Immature natural killer cell (primary cell): ENCODE measurements at regions not wholly inside any gene's neighbourhood (a gene's known extent, or its start where the extent isn't known, plus 50 kb on each side); places are given as distances from the start of the nearest gene placed in this dataset.

ENCODE experiments used
- DNase-seq, 3 donors: peaks; one replicate each; pipeline ENCODE4 v3.0.0; 2022; ENCODE audit warnings: mixed read lengths in 1 of 3
- H3K27ac Mint-ChIP-seq, 6 donors: one replicate each; pipeline ENCODE4 v1.8.0; 2020; ENCODE audit warnings: mixed read lengths in 6 of 6, mild to moderate bottlenecking in 5 of 6, inconsistent platforms in 4 of 6, moderate library complexity in 3 of 6
- H3K27me3 Mint-ChIP-seq, 3 donors: one replicate each; pipeline ENCODE4 v1.8.0; 2020 to 2021; ENCODE audit warnings: low read depth in 3 of 3, mild to moderate bottlenecking in 3 of 3, mixed read lengths in 3 of 3, moderate library complexity in 3 of 3, inconsistent platforms in 1 of 3
- H3K36me3 Mint-ChIP-seq, 3 donors: one replicate each; pipeline ENCODE4 v1.8.0; 2020; ENCODE audit warnings: mixed read lengths in 3 of 3, inconsistent platforms in 2 of 3, mild to moderate bottlenecking in 2 of 3
- H3K4me1 Mint-ChIP-seq, 2 donors: one replicate each; pipeline ENCODE4 v1.8.0; 2020; ENCODE audit warnings: inconsistent platforms in 2 of 2, mild to moderate bottlenecking in 2 of 2, mixed read lengths in 2 of 2, moderate library complexity in 1 of 2
- H3K4me3 Mint-ChIP-seq, 5 donors: one replicate each; pipeline ENCODE4 v1.8.0; 2020; ENCODE audit warnings: mild to moderate bottlenecking in 5 of 5, mixed read lengths in 5 of 5, inconsistent platforms in 3 of 5, moderate library complexity in 3 of 5
- H3K9me3 Mint-ChIP-seq, 6 donors: one replicate each; pipeline ENCODE4 v1.8.0; 2020; ENCODE audit warnings: mild to moderate bottlenecking in 6 of 6, mixed read lengths in 6 of 6, inconsistent platforms in 4 of 6, moderate library complexity in 3 of 6

DNA sequence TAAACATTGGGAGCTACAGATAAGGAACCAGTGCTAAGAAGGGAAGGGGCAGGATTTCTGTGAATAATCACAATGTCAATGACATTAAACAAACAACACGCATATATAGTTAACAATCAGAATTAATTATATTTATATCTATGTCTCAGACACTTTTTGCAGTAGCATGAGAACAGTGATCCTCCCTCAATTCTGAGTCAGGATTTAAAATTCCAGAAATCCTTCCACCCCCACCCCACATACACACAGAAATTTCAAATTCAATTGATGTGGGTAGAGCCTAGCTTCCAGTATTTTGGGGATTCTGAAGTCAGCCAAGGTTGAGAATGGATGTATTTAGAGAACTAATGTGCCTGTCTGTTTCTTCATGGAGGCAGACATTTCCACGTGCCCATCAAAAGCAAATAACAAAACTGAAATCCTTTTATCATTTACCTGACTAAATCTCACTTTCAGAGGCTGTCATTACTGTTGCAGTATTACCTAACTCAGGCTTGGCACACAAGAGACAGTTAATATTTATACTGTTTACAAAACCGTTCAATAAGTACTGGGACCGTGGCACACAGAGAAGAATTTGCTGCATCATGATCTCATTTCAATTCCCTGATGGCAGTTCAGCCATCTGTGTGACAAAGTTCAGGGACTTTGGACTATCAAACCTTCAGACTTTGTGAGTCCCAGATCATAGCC lies 116.6 kb upstream of the PALS2 start:
- H3K27ac Mint-ChIP-seq = no peak overlapping the region
- H3K36me3 Mint-ChIP-seq = no peaks in the 10 kb centered on the region
- H3K9me3 Mint-ChIP-seq = no peaks in the 10 kb centered on the region
- H3K27me3 Mint-ChIP-seq = peaks cover 2 to 7% (median 6%) of the 10 kb centered on the region in 3 donors
- H3K4me3 Mint-ChIP-seq = no peak overlapping the region
- H3K4me1 Mint-ChIP-seq = peaks cover 0 to 1% of the 10 kb centered on the region in 2 donors
- DNase-seq = no peak

GRCh38 chr7:24457219-24457558 lies 116.1 kb upstream of the PALS2 start:
- Mint-ChIP-seq H3K27ac (no peak overlapping the region), H3K36me3 (no peaks in the 10 kb centered on the region), H3K4me1 (peaks cover 0 to 1% of the 10 kb centered on the region in 2 donors), H3K9me3 (no peaks in the 10 kb centered on the region), H3K4me3 (no peak overlapping the region), H3K27me3 (peaks cover 2 to 6% (median 5%) of the 10 kb centered on the region in 3 donors)
- no peak for DNase-seq

DNA sequence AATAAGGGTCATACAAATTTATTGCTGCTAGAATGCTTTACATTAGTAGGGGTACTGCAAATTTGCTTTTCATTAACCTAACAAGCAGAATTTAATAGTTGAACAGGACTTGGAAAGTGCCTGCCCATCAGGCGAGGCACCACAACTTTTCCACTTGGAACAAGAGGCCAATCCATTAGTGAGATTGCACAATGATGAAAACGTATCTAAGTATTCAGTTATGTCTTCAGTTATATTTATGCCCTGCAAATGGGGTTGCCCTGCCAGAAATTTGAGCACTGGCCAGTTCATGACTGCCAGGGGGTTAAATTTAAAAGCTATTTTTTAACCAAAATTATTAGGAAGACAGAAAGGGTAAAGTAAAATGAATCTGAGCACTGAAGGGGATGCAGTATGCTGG lies 111.1 kb upstream of the PALS2 start:
- peaks cover 2 to 10% (median 2%) of the 10 kb centered on the region in 3 donors for H3K27me3 Mint-ChIP-seq
- H3K9me3 Mint-ChIP-seq = no peaks in the 10 kb centered on the region
- no peak for DNase-seq
- no peak overlapping the region for H3K27ac Mint-ChIP-seq
- no peak overlapping the region for H3K4me3 Mint-ChIP-seq
- H3K36me3 Mint-ChIP-seq = peaks cover 0 to 4% (median 0%) of the 10 kb centered on the region in 3 donors
- H3K4me1 Mint-ChIP-seq = peaks cover 0 to 1% of the 10 kb centered on the region in 2 donors

GRCh38 chr7:24462984-24463383 lies 110.3 kb upstream of the PALS2 start:
- peaks cover 0 to 4% (median 0%) of the 10 kb centered on the region in 3 donors for H3K36me3 Mint-ChIP-seq
- H3K4me1 Mint-ChIP-seq = peaks cover 0 to 1% of the 10 kb centered on the region in 2 donors
- no peaks in the 10 kb centered on the region for H3K9me3 Mint-ChIP-seq
- peaks cover 2 to 10% (median 3%) of the 10 kb centered on the region in 3 donors for H3K27me3 Mint-ChIP-seq
- no peak overlapping the region for H3K4me3 Mint-ChIP-seq
- no peak for DNase-seq
- H3K27ac Mint-ChIP-seq = no peak overlapping the region

DNA sequence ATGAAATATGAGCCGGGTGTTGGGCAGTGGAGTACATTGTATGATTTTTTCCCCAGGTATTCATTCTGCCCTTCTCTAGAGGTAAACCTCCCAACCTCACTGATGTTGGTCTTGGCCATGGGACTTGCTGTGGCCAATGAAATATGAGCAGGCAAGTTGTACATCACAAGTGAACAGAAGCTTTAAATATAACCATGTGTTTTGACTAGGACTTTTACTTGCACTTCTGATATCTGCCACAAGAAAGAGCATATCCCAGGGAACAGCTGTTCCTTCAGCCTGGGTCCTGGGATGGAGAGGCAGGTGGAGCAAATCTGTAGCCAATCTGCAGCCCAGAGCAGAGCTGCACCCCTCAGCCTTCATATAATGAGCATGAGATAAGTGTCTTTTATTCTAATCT lies 109.8 kb upstream of the PALS2 start:
- H3K36me3 Mint-ChIP-seq = peaks cover 0 to 4% (median 0%) of the 10 kb centered on the region in 3 donors

DNA sequence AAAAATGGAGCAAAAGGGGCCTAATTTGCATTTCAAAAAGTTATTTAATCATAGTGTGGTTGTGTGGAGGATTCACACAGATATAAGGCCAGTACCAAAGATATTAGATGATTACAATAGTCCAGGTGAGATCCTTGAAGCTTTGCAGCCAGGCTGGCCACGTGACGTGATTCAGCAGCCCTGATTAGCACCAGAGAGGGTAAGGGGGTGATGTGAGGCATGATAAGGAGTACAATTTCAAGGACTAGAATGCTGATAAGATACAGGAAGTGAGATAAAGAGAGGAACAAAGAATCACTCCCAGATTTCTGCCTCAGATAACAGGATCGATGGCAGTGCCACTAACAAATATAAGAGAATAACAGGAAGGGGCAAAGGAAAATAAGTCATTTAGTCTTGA lies 108.4 kb upstream of the PALS2 start:
- Mint-ChIP-seq H3K27me3 (peaks cover 2 to 4% (median 3%) of the 10 kb centered on the region in 3 donors), H3K9me3 (no peaks in the 10 kb centered on the region), H3K4me1 (peaks cover 0 to 1% of the 10 kb centered on the region in 2 donors), H3K4me3 (no peak overlapping the region), H3K27ac (no peak overlapping the region), H3K36me3 (peaks cover 0 to 4% (median 0%) of the 10 kb centered on the region in 3 donors)
- DNase-seq = no peak

More for the DNA sequence above, 109.8 kb upstream of the PALS2 start:
- Mint-ChIP-seq H3K9me3 (no peaks in the 10 kb centered on the region), H3K4me3 (no peak overlapping the region), H3K4me1 (peaks cover 0 to 1% of the 10 kb centered on the region in 2 donors), H3K27ac (no peak overlapping the region), H3K27me3 (peaks cover 2 to 9% (median 3%) of the 10 kb centered on the region in 3 donors)
- DNase-seq = no peak

DNA sequence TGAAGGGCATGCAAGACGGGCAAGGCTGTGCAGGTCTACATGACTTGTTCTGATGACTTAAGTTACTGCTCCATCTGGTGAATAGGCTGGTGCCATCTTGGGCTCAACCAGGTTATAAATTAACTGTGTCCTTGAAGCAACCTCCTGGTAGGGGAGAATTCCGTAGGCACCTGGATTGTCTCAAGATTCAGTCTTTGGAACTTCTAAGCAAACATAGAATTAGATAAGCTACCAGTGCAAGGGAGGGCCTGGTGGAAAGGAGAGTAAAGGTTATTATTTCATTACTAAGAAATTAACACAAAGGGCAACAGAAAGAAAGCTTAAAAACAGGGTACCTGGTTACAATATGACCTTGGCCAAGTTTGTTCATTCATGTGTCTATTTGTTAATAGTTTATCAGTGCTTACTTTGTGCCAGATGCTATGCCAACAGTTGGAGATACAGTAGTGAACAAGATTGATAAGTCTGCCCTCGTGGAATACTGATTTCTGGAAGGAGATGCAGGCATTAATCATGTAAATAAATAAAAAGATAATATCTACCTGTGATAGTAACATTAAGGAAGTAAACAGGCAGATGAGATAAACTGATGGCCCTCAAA lies 107.0 kb upstream of the PALS2 start:
- Mint-ChIP-seq H3K27ac (no peak overlapping the region), H3K9me3 (no peaks in the 10 kb centered on the region), H3K36me3 (peaks cover 0 to 4% (median 0%) of the 10 kb centered on the region in 3 donors), H3K27me3 (peaks cover under 1 to 4% (median 3%) of the 10 kb centered on the region in 3 donors), H3K4me3 (no peak overlapping the region), H3K4me1 (no peaks in the 10 kb centered on the region)
- DNase-seq = no peak

DNA sequence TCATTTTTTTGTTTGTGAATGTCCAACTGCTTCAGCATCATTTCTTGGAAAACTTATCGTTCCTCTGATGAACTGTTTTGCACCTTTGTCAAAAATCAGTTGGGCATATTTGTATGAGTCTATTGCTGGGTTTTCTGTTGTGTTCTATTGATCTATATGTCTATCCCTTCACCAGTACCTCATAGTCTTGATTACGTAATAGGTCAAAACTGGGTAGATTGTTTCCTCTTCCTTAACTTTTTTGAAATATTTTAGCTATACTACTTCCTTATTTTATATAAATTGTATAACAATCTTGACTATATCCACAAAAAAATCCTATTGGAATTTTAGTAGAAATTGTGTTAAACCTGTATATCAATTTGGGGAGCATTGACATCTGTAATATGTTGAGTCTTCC lies 104.1 kb upstream of the PALS2 start:
- Mint-ChIP-seq H3K9me3 (no peaks in the 10 kb centered on the region), H3K27ac (no peak overlapping the region), H3K36me3 (peaks cover 0 to 4% (median 0%) of the 10 kb centered on the region in 3 donors), H3K4me1 (no peaks in the 10 kb centered on the region), H3K27me3 (peaks cover 0 to 4% (median 3%) of the 10 kb centered on the region in 3 donors), H3K4me3 (no peak overlapping the region)
- DNase-seq = no peak

DNA sequence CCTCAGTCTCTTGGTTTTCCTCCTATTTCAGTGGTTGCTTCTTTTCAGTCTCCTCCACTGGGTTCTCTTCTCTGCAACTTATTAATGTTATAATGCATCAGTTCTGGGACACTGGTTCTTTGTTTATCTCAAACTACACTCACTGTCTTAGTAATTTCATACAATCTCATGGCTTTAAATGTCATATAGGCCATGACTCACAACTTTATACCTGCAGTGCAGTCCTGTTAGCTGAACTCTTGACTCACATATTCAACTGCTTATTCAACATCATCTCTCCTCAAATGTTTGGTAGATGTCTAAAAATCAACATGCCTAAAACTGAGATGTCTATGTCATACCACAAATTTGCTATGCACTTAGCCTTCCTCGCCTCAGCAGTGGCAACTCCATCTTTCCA lies 101.2 kb upstream of the PALS2 start:
- peaks cover 0 to 3% (median 0%) of the 10 kb centered on the region in 3 donors for H3K27me3 Mint-ChIP-seq
- no peak overlapping the region for H3K4me3 Mint-ChIP-seq
- no peaks in the 10 kb centered on the region for H3K4me1 Mint-ChIP-seq
- H3K27ac Mint-ChIP-seq = no peak overlapping the region
- DNase-seq = no peak
- H3K9me3 Mint-ChIP-seq = no peaks in the 10 kb centered on the region
- H3K36me3 Mint-ChIP-seq = no peaks in the 10 kb centered on the region

DNA sequence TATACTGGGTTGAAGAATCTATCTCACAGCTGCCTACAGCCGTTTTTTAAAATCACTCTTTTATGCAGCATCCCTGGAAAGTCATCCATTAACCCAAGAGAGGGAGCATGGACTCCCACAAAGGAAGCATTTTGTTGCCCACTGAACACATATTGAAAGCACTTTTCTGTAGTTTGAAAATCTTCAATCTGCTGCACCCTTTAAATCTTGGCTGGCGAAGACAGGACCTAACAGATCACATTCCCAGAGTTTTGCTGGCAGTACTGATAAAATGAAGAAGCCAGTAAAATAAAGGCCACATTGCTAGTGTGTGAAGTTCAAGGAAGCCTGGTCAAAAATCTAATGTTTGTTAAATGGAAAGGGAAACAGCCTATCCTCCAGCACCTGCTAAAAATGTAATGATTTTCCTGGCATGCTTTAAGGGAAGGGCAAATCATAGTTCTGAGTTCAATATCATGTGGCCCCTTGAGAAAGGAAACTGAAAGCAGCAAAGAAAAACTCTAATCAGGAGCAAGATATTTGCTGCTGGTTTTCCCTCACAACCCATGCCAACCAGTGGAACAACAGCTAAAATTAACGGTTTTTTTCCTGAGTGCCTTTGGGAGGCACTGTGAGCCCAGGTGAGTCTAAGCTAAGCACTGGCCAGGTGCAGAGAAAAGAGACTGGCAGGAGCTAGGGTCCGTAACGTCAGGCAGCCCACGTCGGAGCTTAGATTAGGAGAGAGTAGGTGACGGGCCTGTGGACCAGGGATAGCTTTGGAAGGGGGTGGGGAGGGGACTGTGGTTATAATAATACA lies 97.9 kb upstream of the PALS2 start:
- no peak for DNase-seq
- Mint-ChIP-seq H3K27me3 (peaks cover 3 to 8% (median 3%) of the 10 kb centered on the region in 3 donors), H3K27ac (no peak overlapping the region), H3K4me1 (no peaks in the 10 kb centered on the region), H3K9me3 (no peaks in the 10 kb centered on the region), H3K4me3 (no peak overlapping the region), H3K36me3 (no peaks in the 10 kb centered on the region)

DNA sequence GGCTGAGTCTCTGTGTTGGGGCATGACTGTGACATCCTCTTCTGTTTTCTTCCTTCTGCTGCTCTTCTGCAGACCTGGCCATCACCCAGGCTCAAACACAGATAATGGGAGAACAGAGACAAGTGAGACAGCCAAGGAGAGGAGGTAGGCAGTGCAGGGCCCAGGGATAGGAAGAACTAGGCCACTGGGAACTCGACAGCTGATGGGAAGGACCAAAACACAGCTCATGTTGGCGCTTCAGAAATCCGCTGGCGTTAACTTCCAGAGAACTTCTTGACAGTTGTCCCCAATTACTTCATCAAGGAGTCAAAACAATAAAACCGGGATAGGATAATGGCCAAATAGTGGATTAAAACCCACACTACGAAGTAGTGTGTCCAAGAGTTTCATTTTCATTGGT lies 97.0 kb upstream of the PALS2 start:
- H3K4me1 Mint-ChIP-seq = no peaks in the 10 kb centered on the region
- H3K9me3 Mint-ChIP-seq = no peaks in the 10 kb centered on the region
- DNase-seq = no peak
- no peak overlapping the region for H3K27ac Mint-ChIP-seq
- H3K4me3 Mint-ChIP-seq = no peak overlapping the region
- H3K36me3 Mint-ChIP-seq = no peaks in the 10 kb centered on the region
- H3K27me3 Mint-ChIP-seq = peaks cover 3 to 13% (median 5%) of the 10 kb centered on the region in 3 donors

GRCh38 chr7:24477398-24478136 lies 95.7 kb upstream of the PALS2 start:
- DNase-seq = no peak
- no peak overlapping the region for H3K4me3 Mint-ChIP-seq
- H3K4me1 Mint-ChIP-seq = no peaks in the 10 kb centered on the region
- peaks cover 3 to 17% (median 5%) of the 10 kb centered on the region in 3 donors for H3K27me3 Mint-ChIP-seq
- no peaks in the 10 kb centered on the region for H3K36me3 Mint-ChIP-seq
- no peaks in the 10 kb centered on the region for H3K9me3 Mint-ChIP-seq
- no peak overlapping the region for H3K27ac Mint-ChIP-seq

DNA sequence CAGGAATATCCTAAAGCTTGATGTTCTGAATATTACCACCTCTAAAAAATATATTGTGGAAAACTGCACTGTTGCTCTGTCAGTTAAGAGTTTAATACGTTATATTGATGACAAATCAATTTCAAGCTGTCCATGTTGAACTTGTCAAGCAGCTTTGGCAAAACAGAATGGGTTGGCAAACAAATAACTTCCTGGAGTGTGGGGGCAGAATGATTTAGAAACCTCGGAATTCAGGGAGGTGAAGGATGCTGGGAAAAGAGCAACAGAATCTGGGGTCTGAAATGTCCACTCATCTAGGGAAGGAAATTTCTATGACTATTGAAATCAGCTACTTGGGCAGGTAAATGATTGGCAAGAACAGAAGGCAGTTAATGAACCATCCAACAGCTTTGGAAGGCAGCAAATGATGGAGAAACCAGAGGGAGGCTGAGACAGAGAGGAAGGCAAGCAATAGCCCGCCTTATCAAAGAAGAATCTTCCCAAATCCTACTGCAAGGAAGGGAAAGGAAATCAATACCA lies 95.1 kb upstream of the PALS2 start:
- Mint-ChIP-seq H3K36me3 (no peaks in the 10 kb centered on the region), H3K4me3 (no peak overlapping the region), H3K9me3 (no peaks in the 10 kb centered on the region), H3K4me1 (no peaks in the 10 kb centered on the region), H3K27ac (no peak overlapping the region), H3K27me3 (peaks cover 3 to 17% (median 5%) of the 10 kb centered on the region in 3 donors)
- no peak for DNase-seq
